IPS-NIHi11 (cell line): ENCODE measurements at regions not wholly inside any gene's neighbourhood (a gene's known extent, or its start where the extent isn't known, plus 50 kb on each side); places are given as distances from the start of the nearest gene placed in this dataset.

ENCODE experiments used
- DNase-seq: peaks from one replicate; pipeline ENCODE4 v3.0.0; 2012; ENCODE audit warnings: mixed read lengths, low spot score

DNA sequence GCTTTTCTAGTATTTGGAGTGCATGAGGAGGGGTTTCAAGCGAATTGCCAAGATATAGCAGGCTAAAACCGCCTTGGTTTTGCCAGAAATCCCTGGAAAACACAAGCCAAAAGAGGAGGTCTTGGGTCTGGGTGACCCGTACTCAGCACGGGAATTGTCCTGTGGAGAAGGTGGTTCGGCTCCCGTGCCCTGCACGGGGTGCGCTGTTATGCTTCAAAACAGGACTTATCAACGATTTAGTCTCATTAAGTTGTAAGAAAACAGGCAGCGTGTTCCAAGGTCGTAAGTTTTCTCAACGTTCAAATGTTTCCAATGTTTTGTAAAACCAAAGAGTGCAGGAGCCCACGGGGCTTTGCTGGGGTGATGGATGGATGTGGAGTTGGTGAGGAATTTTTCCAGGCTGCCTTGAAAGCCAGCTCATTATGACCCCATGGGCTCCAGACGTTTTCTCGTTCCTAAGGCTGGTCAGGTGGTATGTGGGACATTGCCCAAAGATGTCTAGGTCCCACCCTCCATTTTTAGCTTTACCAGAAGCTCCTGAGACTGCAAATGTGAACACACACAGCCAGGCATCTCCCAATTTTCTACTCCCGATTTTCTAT lies 75.4 kb upstream of the CLDN14 start:
- DNase-seq: no peak

GRCh38 chr21:36557316-36557715 lies 77.4 kb upstream of the CLDN14 start:
- DNase-seq: no peak

DNA sequence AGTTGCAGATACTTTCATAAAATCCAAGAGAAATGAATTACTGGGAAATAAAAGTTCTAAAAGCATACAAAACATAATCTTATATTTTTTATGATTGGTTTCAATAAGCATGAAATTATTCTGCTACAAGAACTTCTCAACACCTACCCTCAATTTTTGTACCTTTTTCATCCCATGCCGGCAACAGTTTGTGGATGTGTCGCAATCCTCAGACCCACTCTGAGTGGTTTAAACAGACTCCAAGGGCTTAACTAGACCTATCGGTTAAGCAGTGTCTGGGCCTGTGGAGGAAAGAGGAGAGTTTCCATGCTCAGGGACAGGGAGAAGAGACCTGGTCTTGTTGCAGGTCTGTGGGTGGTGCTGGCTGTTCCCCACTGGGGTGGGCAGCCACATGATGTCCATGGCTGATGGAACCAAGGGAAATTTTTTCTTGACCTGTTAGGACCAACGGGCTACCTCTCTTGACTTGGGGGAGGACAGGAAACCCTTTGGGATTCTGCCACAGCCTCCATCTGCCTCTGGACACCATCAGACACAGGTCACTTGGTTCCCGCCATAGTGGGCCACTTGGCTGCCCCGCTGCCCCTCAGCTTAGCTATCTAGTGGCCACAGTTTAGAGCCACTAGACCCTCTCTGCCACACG lies 81.1 kb upstream of the CLDN14 start:
- DNase-seq: no peak

GRCh38 chr21:36563341-36563926 lies 83.5 kb upstream of the CLDN14 start:
- DNase-seq: no peak

DNA sequence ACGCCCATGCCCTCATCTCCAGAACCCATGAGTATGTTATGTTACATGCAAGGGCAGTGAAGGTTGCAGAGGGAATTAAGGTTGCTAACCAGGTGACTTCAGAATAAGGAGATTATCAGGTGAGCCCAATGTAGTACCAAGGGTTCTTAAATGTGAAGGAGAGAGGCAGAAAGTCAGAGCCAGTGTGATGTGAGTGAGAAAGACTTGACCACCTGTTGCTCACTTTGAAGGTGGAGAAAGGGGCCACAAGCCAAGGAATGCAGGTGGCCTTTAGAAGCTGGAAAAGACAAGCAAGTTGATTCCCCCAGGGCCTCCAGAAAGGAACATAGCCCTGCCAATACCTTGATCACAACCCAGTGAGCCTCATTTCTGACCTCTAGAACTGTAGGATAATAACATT lies 84.7 kb upstream of the CLDN14 start:
- DNase-seq: no peak

- no peak for DNase-seq
These were observed 85.6 kb upstream of the CLDN14 start for GRCh38 chr21:36565540-36565939.

GRCh38 chr21:36566644-36567043 lies 86.7 kb upstream of the CLDN14 start:
- no peak for DNase-seq

DNA sequence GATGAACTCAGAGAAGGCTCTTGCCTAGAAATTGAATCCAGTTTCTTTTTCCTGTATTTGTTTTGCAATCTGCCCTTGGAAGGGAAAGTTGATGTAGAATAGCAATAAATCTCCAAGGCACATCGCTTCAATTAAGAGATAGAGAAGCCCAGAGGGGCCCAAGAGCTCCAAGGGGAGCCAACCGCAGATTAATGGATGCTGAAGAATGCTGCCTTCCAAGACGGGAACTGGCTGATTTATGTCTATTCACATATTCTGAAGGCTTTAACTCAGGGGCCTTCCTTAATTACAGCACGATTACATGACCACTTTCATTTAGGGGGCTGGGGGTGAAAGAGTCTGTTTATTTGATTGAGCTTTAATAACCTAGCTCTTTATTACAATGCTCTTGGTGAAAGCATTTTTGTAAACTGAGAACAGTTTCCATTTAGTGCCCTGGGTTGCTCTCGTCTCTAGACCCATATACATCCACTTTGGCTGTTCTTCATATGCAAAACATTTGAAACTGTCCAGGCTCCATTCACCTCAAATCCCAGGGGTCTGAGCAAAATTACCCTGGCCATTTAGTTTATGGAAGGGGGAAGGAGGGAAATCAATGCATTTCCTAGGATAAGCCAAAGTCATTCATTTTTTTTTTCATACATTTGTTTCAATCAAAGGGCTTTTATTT lies 87.4 kb upstream of the CLDN14 start:
- no peak for DNase-seq

DNA sequence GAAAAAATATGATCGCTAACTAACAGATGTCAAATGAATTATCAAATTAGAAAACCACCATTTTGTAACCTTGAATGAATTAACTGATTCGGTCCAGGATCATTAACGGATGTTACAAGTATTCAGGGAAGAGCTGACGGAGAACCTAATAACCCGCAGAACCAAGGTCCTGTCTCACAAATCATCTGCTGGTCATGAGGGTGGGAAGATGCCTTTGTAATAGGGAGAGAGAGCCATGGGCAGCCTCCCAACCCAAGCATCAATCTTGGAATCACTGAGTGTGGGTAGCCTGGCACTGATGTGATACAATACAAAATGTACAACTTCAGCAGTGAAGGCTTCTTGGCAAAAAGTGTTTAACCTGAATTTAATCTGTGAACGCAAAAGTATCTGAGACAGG lies 89.6 kb upstream of the CLDN14 start:
- no peak for DNase-seq

GRCh38 chr21:36571556-36571955 lies 91.6 kb upstream of the CLDN14 start:
- DNase-seq: no peak

DNA sequence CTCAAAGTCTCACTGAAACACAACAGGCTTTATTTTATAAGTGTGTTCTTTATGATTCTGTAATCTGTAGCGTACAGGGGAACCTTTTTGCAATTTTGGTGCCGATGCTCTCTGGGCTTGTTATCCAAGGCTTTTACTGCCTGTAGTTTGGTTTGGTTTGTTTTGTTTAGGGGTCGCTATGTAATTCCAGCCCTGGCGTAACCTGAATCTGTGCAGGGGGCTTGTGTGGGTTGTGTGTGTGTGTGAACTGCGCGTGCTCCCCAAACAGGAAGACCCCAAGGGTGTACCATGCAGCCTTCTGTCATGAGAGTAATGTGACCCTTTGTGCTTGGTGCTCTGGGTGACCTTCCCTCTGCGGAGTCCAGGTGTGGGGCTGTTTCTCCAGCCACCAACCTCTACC lies 92.1 kb upstream of the CLDN14 start:
- no peak for DNase-seq

- no peak for DNase-seq
These were observed 95.4 kb upstream of the CLDN14 start for GRCh38 chr21:36575306-36575705.

GRCh38 chr21:36576441-36576840 lies 96.5 kb upstream of the CLDN14 start:
- no peak for DNase-seq

- no peak for DNase-seq
These were observed 100.0 kb upstream of the CLDN14 start for GRCh38 chr21:36579898-36580297.

- no peak for DNase-seq
These were observed 102.3 kb upstream of the CLDN14 start for GRCh38 chr21:36582271-36582670.

- DNase-seq: no peak
These were observed 103.7 kb upstream of the CLDN14 start for GRCh38 chr21:36583591-36583990.

DNA sequence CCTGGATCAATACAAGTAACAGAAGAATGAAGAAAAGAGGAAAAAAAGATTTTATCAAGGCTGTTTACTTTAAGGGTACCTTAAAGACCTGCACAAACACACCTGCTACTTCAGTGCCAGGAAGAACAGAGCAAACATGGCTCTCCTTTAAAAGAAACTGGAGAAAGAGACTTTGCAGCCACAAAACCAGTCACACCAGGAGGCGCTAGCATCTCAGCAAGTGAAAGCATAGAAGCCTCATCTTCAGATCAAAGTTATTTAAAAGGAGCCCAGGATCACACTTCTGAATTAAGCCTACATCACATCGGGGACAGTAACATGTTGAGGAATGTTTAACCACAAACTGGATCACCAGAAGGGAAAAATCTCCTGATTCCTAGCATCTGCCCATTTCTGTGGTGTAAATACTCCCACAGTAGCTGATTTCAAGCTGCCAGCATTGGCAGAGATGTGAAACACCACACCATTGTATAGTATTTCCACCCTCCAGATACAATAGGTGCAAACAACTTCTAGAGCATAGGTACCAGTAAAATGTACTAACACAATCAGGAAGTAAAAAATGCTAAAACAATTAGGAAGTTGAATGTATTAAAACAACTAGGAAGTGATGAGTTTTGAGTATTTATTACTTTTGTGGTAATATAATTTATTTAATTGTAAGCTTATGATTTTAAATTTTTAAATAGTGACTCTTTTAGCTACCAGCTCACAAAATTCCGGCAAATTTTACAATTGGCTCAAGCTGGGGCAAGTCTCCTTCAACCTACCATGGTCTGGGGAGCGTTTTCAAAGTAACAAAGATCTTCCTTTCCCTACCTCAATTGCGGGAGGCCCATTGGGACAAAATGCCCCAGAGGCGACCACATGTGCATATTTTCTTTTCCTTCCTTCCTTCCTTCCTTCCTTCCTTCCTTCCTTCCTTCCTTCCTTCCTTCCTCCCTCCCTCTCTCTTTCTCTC lies 105.3 kb upstream of the CLDN14 start:
- DNase-seq: no peak

GRCh38 chr21:36587388-36587787 lies 107.5 kb upstream of the CLDN14 start:
- no peak for DNase-seq

DNA sequence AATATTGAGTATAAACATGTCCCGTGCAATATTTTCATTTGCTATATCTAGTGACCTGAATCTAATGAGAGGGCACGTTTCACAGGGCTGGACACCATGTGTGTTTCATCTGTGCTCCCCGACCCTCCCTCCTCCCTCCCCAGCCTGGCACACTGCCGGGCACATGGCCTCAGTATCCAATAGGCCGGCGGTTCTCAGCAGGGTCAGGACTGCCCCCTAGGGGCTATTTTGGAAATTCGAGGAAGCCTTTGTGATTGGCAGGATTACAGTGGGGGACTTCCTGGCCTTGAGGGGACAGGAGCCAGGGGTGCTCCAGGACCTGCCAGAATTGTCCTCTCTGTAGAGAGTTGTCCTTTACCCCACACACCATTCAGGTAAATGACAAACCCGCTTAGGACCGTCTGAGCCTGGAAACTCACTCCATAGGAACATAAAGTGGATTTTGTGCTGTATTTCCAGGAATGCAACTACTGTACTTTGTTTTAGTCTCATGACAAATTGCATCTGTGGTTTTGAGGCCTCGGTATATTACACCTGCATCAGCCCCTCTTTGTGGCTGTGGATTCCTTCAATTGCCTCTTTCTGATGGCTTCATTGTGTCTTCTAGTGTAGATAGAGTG lies 109.5 kb upstream of the SIM2 start:
- DNase-seq: peak; percentile 66

- DNase-seq: no peak
These were observed 107.5 kb upstream of the SIM2 start for GRCh38 chr21:36591326-36591970.

DNA sequence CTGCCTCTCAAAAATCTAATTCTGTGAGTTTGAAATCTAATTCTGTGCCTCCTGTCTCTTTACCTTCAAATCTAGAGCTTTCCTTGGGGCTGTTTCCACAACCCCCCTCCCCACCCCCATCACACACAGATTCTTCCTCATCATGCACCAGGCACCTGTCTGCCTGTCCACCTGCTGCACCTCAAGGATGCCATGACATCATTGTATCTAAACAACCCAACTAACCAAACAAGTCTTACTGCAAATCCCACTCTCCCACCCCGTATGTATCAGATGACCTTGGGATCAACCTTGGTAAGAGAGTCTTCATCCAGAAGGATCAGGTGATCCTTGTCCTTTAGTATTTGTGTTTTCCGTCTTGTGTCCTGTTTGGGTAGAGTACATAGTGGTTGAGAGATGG lies 102.7 kb upstream of the SIM2 start:
- DNase-seq: no peak
